ENCODE measurements at regions not wholly inside any gene's neighbourhood (a gene's known extent, or its start where the extent isn't known, plus 50 kb on each side); places are given as distances from the start of the nearest gene placed in this dataset.

DNA sequence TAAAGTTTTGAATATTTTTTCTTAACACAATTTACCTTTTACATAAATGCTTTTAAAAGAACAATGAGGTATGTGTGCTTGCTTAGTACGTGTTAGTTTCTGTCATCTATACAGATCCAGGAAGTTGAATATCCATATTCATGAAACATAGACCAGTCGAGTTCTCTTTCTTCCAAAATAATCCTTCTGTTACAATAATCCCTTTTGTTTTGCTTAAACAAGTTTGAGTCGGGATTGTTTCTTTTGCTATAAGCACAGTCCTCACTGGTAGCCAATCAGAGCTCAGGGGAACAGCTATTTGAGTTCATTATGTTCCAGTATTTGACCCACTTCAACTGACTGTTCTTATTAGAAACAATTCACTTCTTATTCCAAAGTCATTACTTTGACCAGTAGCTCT, 214.7 kb upstream of the FLRT2 start:
- TF ChIP-seq EZH2 (IDR thresholded peaks at IDR 0.05; ENCODE audit: borderline replicate concordance, low read length), result no peak
- TF ChIP-seq, protein P1, sequence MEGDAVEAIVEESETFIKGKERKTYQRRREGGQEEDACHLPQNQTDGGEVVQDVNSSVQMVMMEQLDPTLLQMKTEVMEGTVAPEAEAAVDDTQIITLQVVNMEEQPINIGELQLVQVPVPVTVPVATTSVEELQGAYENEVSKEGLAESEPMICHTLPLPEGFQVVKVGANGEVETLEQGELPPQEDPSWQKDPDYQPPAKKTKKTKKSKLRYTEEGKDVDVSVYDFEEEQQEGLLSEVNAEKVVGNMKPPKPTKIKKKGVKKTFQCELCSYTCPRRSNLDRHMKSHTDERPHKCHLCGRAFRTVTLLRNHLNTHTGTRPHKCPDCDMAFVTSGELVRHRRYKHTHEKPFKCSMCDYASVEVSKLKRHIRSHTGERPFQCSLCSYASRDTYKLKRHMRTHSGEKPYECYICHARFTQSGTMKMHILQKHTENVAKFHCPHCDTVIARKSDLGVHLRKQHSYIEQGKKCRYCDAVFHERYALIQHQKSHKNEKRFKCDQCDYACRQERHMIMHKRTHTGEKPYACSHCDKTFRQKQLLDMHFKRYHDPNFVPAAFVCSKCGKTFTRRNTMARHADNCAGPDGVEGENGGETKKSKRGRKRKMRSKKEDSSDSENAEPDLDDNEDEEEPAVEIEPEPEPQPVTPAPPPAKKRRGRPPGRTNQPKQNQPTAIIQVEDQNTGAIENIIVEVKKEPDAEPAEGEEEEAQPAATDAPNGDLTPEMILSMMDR (IDR thresholded peaks at IDR 0.05; ENCODE audit: low read length), result no peak
